Hepatocyte (in vitro differentiated cells): ENCODE measurements at regions not wholly inside any gene's neighbourhood (a gene's known extent, or its start where the extent isn't known, plus 50 kb on each side); places are given as distances from the start of the nearest gene placed in this dataset.
A peak's percentile ranks its signal among the peaks of the same experiment; 100 is the strongest.

ENCODE experiments used
- DNase-seq: peaks from one replicate; pipeline ENCODE4 v3.0.0-alpha.2; 2016; ENCODE audit warnings: low spot score
- H2AFZ ChIP-seq: fragments of 200-600 bp; sonication (generic); 2 replicates; pipeline ENCODE4 v1.6.0; 2016; ENCODE audit warnings: antibody characterized with exemption, mild to moderate bottlenecking
- H3K27ac ChIP-seq: fragments of 200-600 bp; sonication (generic); 2 replicates; pipeline ENCODE4 v1.5.1; 2016; ENCODE audit warnings: mild to moderate bottlenecking
- H3K27me3 ChIP-seq: fragments of 200-600 bp; sonication (generic); 2 replicates; pipeline ENCODE4 v1.6.1; 2016
- H3K36me3 ChIP-seq: fragments of 200-600 bp; sonication (generic); replicated peaks from 2 replicates; pipeline ENCODE4 v1.5.1; 2016; ENCODE audit warnings: low read depth; ENCODE audit not compliant: insufficient read depth
- H3K4me1 ChIP-seq: fragments of 200-600 bp; sonication (generic); 2 replicates; pipeline ENCODE4 v1.5.1; 2016; ENCODE audit warnings: mild to moderate bottlenecking, moderate library complexity; ENCODE audit not compliant: insufficient read depth
- H3K4me2 ChIP-seq: fragments of 200-600 bp; sonication (generic); 2 replicates; pipeline ENCODE4 v1.6.0; 2016
- H3K4me3 ChIP-seq: fragments of 200-600 bp; sonication (generic); 2 replicates; pipeline ENCODE4 v1.5.1; 2016; ENCODE audit warnings: mild to moderate bottlenecking
- H3K79me2 ChIP-seq: fragments of 200-600 bp; sonication (generic); 2 replicates; pipeline ENCODE4 v1.6.0; 2017; ENCODE audit warnings: mild to moderate bottlenecking
- H3K9me2 ChIP-seq: fragments of 200-600 bp; sonication (generic); replicated peaks from 2 replicates; pipeline ENCODE4 v1.6.0; 2017; ENCODE audit warnings: mild to moderate bottlenecking; ENCODE audit not compliant: insufficient read depth
- H3K9me3 ChIP-seq: fragments of 200-600 bp; sonication (generic); 2 replicates; pipeline ENCODE4 v1.5.1; 2016; ENCODE audit warnings: low read depth, mild to moderate bottlenecking
- H4K20me1 ChIP-seq: fragments of 200-600 bp; sonication (generic); 2 replicates; pipeline ENCODE4 v1.6.0; 2016; ENCODE audit warnings: mild to moderate bottlenecking; ENCODE audit not compliant: insufficient read depth, poor library complexity, severe bottlenecking
- CTCF ChIP-seq: fragments of 200-600 bp; sonication (generic); IDR thresholded peaks from 2 replicates; pipeline ENCODE4 v1.5.1; 2016; ENCODE audit warnings: antibody characterized with exemption, mild to moderate bottlenecking; ENCODE audit not compliant: poor library complexity
- EZH2 ChIP-seq: fragments of 200-600 bp; sonication (generic); IDR thresholded peaks from 2 replicates; pipeline ENCODE4 v1.6.1; 2016; ENCODE audit warnings: antibody characterized with exemption, mild to moderate bottlenecking, borderline replicate concordance
- EZH2phosphoT487 ChIP-seq: fragments of 200-600 bp; sonication (generic); IDR thresholded peaks from one replicate; pipeline ENCODE4 v1.6.1; 2018; ENCODE audit warnings: antibody characterized with exemption, mild to moderate bottlenecking, low read depth, moderate library complexity; ENCODE audit not compliant: unreplicated experiment, severe bottlenecking
- WGBS: methylation state at CpG from one replicate; pipeline ENCODE4 v1.1.6; 2016; ENCODE audit warnings: low lambda C conversion rate; ENCODE audit errors: missing lambda C conversion rate; 5-methylcytosine and 5-hydroxymethylcytosine counted together

GRCh38 chr3:24843955-24844354 is 349.3 kb upstream of the THRB start:
- H3K27me3 ChIP-seq, result no peaks in the 10 kb centered on the region
- H3K4me1 ChIP-seq, result no peaks in the 10 kb centered on the region
- DNase-seq, result peak; percentile 9
- TF ChIP-seq EZH2 (no peak), EZH2phosphoT487 (no peak), CTCF (no peak)
- no peaks in the 10 kb centered on the region for H3K79me2 ChIP-seq
- H3K4me2 ChIP-seq, result no peak overlapping the region
- no peak overlapping the region for H3K4me3 ChIP-seq
- no peaks in the 10 kb centered on the region for H4K20me1 ChIP-seq
- 54% methylated on average over 2 of the region's 2 CpGs for WGBS
- H2AFZ ChIP-seq, result no peak overlapping the region
- no peaks in the 10 kb centered on the region for H3K9me3 ChIP-seq
- no peaks in the 10 kb centered on the region for H3K9me2 ChIP-seq
- no peaks in the 10 kb centered on the region for H3K36me3 ChIP-seq
- no peak overlapping the region for H3K27ac ChIP-seq

- no peak for TF ChIP-seq EZH2
- no peak for TF ChIP-seq EZH2phosphoT487
- TF ChIP-seq CTCF, result no peak
- no peak overlapping the region for H2AFZ ChIP-seq
- H3K4me2 ChIP-seq, result no peak overlapping the region
- no peaks in the 10 kb centered on the region for H3K9me3 ChIP-seq
- WGBS, result 66% methylated on average over 3 of the region's 3 CpGs
- no peak overlapping the region for H3K27ac ChIP-seq
- no peaks in the 10 kb centered on the region for H3K36me3 ChIP-seq
- no peaks in the 10 kb centered on the region for H4K20me1 ChIP-seq
- H3K4me1 ChIP-seq, result no peaks in the 10 kb centered on the region
- no peaks in the 10 kb centered on the region for H3K9me2 ChIP-seq
- no peak for DNase-seq
- H3K4me3 ChIP-seq, result no peak overlapping the region
- H3K27me3 ChIP-seq, result no peaks in the 10 kb centered on the region
- no peaks in the 10 kb centered on the region for H3K79me2 ChIP-seq
Measured at GRCh38 chr3:24845524-24846155, 351.0 kb upstream of the THRB start.

- no peaks in the 10 kb centered on the region for H3K9me2 ChIP-seq
- no peaks in the 10 kb centered on the region for H3K4me1 ChIP-seq
- H3K4me3 ChIP-seq, result no peak overlapping the region
- no peak overlapping the region for H2AFZ ChIP-seq
- H3K27me3 ChIP-seq, result no peaks in the 10 kb centered on the region
- 91% methylated on average over 1 of the region's 1 CpG for WGBS
- TF ChIP-seq CTCF, result no peak
- TF ChIP-seq EZH2, result no peak
- H4K20me1 ChIP-seq, result no peaks in the 10 kb centered on the region
- H3K79me2 ChIP-seq, result no peaks in the 10 kb centered on the region
- DNase-seq, result no peak
- H3K36me3 ChIP-seq, result no peaks in the 10 kb centered on the region
- no peaks in the 10 kb centered on the region for H3K9me3 ChIP-seq
- H3K27ac ChIP-seq, result no peak overlapping the region
- no peak overlapping the region for H3K4me2 ChIP-seq
Measured at GRCh38 chr3:24846286-24846860, 351.7 kb upstream of the THRB start.
